Subcutaneous abdominal adipose tissue (tissue), 5 donors: ENCODE measurements at regions not wholly inside any gene's neighbourhood (a gene's known extent, or its start where the extent isn't known, plus 50 kb on each side); places are given as distances from the start of the nearest gene placed in this dataset.

Experiments used
- H3K27ac ChIP-seq: one replicate; pipeline ENCODE4 v1.7.0; 2013; ENCODE audit warnings: low read depth, mild to moderate bottlenecking, inconsistent platforms, low read length, moderate library complexity
- H3K27me3 ChIP-seq, 5 donors: one replicate each; pipeline ENCODE4 v1.7.0; 2013; ENCODE audit warnings: low read length in 5 of 5, inconsistent platforms in 1 of 5; ENCODE audit not compliant: control insufficient read depth in 5 of 5, insufficient read depth in 4 of 5
- H3K36me3 ChIP-seq, 5 donors: one replicate each; pipeline ENCODE4 v1.7.0; 2013; ENCODE audit warnings: low read length in 5 of 5; ENCODE audit not compliant: control insufficient read depth in 5 of 5, insufficient read depth in 5 of 5
- H3K4me1 ChIP-seq, 5 donors: one replicate each; pipeline ENCODE4 v1.7.0; 2013; ENCODE audit warnings: low read length in 5 of 5, mild to moderate bottlenecking in 3 of 5, moderate library complexity in 1 of 5; ENCODE audit not compliant: control insufficient read depth in 5 of 5, insufficient read depth in 5 of 5
- H3K4me3 ChIP-seq, 5 donors: one replicate each; pipeline ENCODE4 v1.7.0; 2013; ENCODE audit warnings: low read length in 5 of 5, low read depth in 1 of 5
- H3K9ac ChIP-seq, 5 donors: one replicate each; pipeline ENCODE4 v1.7.0; 2013; ENCODE audit warnings: low read length in 5 of 5, mild to moderate bottlenecking in 4 of 5, moderate library complexity in 3 of 5
- H3K9me3 ChIP-seq, 5 donors: one replicate each; pipeline ENCODE4 v1.7.0; 2013; ENCODE audit warnings: low read length in 5 of 5; ENCODE audit not compliant: control insufficient read depth in 5 of 5
- donor health status: healthy.
- donor health status: healthy.
- donor health status: healthy.
- donor health status: healthy.
- donor health status: healthy.

- Histone ChIP-seq H3K9me3 (peaks cover 0 to 3% (median 0%) of the 10 kb centered on the region in 5 donors), H3K27ac (no peak overlapping the region)
These were observed 49.8 kb upstream of the GALNT15 start for GRCh38 chr3:16124636-16125035.

More at GRCh38 chr3:16124636-16125035, 49.8 kb upstream of the GALNT15 start:
- H3K4me1 ChIP-seq: peaks cover 0 to 27% (median 4%) of the 10 kb centered on the region in 5 donors
- no peak overlapping the region for H3K9ac ChIP-seq
- H3K27me3 ChIP-seq: no peaks in the 10 kb centered on the region
- no peak overlapping the region for H3K4me3 ChIP-seq
- H3K36me3 ChIP-seq: no peaks in the 10 kb centered on the region
